WERI-Rb-1 (cell line): ENCODE measurements at regions not wholly inside any gene's neighbourhood (a gene's known extent, or its start where the extent isn't known, plus 50 kb on each side); places are given as distances from the start of the nearest gene placed in this dataset.

Experiments
- DNase-seq: peaks from one replicate; pipeline ENCODE4 v3.0.0-alpha.2; 2020
- H3K27ac ChIP-seq: fragments of 250-450 bp; sonication (Bioruptor Pico); 2 replicates; pipeline ENCODE4 v1.5.1; 2020; ENCODE audit warnings: mild to moderate bottlenecking, moderate library complexity
- H3K27me3 ChIP-seq: fragments of 250-450 bp; sonication (Bioruptor Pico); 2 replicates; pipeline ENCODE4 v1.5.1; 2021; ENCODE audit warnings: mild to moderate bottlenecking, low read depth, moderate library complexity; ENCODE audit not compliant: insufficient read depth, severe bottlenecking
- H3K36me3 ChIP-seq: fragments of 250-450 bp; sonication (Bioruptor Pico); 2 replicates; pipeline ENCODE4 v1.5.1; 2020; ENCODE audit warnings: mild to moderate bottlenecking, moderate library complexity
- H3K4me3 ChIP-seq: 2 replicates; pipeline ENCODE4 v1.5.1; 2011; ENCODE audit warnings: low read depth, mild to moderate bottlenecking, control low read depth, low read length
- H3K9me3 ChIP-seq: fragments of 250-450 bp; sonication (Bioruptor Pico); 2 replicates; pipeline ENCODE4 v1.5.1; 2021; ENCODE audit warnings: mild to moderate bottlenecking, moderate library complexity; ENCODE audit not compliant: severe bottlenecking
- TF ChIP-seq, protein P1 (sequence below): IDR thresholded peaks from 2 replicates; pipeline ENCODE4 v1.5.1; 2011; ENCODE audit warnings: low read depth, mild to moderate bottlenecking, control low read depth, inconsistent platforms, low read length

DNA sequence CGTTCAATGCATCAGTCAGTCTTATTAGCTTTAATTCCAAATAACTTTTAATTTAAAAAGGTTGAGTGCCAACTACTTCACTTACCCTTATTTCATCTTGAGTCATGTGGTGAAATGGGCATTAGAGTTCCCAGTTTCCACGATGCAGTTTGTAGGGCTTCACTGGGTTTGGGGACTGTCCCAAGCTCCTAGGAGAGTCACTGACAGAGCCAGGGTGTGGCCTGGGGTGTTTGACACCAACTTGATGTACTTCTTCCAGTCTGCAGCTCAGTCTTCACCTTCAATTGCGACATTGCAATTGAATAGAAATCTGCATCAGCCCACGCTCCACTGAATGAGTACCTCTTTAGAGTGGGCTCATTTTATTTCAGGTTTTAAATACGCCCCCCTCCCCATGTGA lies 165.3 kb downstream of the ARL4C start:
- Histone ChIP-seq H3K27me3 (no peaks in the 10 kb centered on the region), H3K27ac (no peak overlapping the region), H3K9me3 (no peaks in the 10 kb centered on the region), H3K36me3 (no peaks in the 10 kb centered on the region), H3K4me3 (no peak overlapping the region)
- no peak for DNase-seq
- TF ChIP-seq, protein P1, sequence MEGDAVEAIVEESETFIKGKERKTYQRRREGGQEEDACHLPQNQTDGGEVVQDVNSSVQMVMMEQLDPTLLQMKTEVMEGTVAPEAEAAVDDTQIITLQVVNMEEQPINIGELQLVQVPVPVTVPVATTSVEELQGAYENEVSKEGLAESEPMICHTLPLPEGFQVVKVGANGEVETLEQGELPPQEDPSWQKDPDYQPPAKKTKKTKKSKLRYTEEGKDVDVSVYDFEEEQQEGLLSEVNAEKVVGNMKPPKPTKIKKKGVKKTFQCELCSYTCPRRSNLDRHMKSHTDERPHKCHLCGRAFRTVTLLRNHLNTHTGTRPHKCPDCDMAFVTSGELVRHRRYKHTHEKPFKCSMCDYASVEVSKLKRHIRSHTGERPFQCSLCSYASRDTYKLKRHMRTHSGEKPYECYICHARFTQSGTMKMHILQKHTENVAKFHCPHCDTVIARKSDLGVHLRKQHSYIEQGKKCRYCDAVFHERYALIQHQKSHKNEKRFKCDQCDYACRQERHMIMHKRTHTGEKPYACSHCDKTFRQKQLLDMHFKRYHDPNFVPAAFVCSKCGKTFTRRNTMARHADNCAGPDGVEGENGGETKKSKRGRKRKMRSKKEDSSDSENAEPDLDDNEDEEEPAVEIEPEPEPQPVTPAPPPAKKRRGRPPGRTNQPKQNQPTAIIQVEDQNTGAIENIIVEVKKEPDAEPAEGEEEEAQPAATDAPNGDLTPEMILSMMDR: no peak

- TF ChIP-seq, protein P1: no peak
- DNase-seq: no peak
- no peaks in the 10 kb centered on the region for H3K9me3 ChIP-seq
- H3K36me3 ChIP-seq: no peaks in the 10 kb centered on the region
- no peaks in the 10 kb centered on the region for H3K27me3 ChIP-seq
- H3K4me3 ChIP-seq: no peak overlapping the region
- no peak overlapping the region for H3K27ac ChIP-seq
Observed at GRCh38 chr2:234330902-234331301, 166.0 kb downstream of the ARL4C start.

DNA sequence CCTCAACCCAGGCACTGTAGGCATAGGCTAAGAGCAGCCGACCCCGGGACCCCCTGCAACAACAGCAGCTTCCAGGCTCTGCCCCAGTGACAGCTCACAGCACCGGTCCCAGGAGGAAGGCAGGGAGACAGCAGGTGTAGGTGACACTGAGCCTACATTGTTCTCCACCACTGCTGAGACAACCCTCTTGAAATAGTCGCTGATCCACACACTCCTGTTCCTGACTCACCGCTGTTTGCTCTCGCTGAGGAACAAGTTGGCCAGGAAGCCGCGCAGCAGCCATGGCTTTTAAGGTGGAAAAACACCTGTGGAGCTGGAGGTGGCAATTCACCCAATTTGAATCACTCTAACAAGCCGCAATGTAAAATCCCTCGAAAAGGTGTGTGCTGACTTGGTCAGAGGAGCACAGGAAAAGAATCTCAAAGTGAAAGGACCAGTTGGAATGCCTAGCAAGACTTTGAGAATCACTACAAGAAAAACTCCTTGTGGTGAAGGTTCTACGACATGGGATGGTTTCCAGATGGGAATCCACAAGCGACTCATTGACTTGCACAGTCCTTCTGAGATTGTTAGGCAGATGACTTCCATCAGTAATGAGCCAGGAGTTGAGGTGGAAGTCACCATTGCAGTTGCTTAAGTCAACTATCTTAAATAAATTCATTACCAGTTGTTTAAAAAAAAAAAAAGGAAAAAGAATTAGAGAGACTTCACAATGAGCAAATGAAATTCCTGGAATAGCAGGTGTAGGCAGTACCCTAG lies 167.5 kb downstream of the ARL4C start:
- no peak for DNase-seq
- no peak overlapping the region for H3K4me3 ChIP-seq
- TF ChIP-seq, protein P1: no peak
- H3K36me3 ChIP-seq: no peaks in the 10 kb centered on the region
- no peaks in the 10 kb centered on the region for H3K27me3 ChIP-seq
- no peaks in the 10 kb centered on the region for H3K9me3 ChIP-seq
- no peak overlapping the region for H3K27ac ChIP-seq

DNA sequence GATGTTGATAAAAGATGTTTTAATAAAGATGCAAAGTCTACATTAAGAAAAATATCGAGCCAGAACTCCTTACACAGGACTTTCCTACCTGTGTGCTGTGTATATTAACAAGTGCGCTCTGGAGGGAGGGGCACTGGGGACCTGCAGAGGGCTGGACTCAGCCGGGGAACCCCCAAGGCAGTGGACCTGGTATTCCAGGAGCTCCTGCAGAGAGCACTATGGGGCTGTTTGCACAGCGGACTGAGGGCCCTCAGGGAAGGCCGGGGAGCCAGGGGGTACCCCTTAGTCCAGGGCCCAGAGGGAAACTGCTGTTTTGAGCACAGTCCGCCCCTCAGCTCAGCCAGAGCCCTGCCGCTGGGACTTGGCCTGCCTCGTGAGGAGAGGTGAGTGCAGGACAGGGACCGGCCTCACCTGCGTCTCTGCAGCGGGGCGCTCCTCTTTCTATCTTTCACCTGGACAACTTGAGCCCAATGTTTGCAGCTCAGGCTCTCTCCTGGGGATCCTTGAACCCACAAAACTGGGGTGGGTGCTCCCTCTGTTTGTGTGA lies 168.4 kb downstream of the ARL4C start:
- DNase-seq: no peak
- no peaks in the 10 kb centered on the region for H3K36me3 ChIP-seq
- no peaks in the 10 kb centered on the region for H3K9me3 ChIP-seq
- H3K4me3 ChIP-seq: no peak overlapping the region
- H3K27ac ChIP-seq: no peak overlapping the region
- TF ChIP-seq, protein P1: no peak
- H3K27me3 ChIP-seq: no peaks in the 10 kb centered on the region

DNA sequence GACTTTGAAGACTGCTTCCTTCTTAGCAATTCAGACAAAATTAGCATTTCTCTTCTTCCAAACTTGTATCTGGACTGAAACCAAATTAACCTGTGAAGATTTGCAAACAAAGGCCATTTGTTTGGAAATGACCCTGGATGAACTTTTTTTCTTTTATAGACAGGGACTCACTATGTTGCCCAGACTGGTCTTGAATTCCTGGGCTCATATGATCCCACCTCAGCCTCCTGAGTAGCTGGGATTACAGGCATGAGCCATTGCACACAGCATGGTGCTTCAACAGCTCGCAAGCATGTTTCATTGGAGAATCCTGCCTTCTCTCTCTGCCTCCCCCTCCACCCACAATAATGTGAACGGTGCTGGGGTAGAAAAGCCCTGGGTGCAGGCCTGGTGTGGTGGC lies 170.2 kb downstream of the ARL4C start:
- Histone ChIP-seq H3K36me3 (no peaks in the 10 kb centered on the region), H3K27ac (no peak overlapping the region)
- TF ChIP-seq, protein P1: no peak

More for the DNA sequence above, 170.2 kb downstream of the ARL4C start:
- DNase-seq: no peak
- no peak overlapping the region for H3K4me3 ChIP-seq
- H3K27me3 ChIP-seq: no peaks in the 10 kb centered on the region
- no peaks in the 10 kb centered on the region for H3K9me3 ChIP-seq
